ENCODE measurements at regions not wholly inside any gene's neighbourhood (a gene's known extent, or its start where the extent isn't known, plus 50 kb on each side); places are given as distances from the start of the nearest gene placed in this dataset.

DNA sequence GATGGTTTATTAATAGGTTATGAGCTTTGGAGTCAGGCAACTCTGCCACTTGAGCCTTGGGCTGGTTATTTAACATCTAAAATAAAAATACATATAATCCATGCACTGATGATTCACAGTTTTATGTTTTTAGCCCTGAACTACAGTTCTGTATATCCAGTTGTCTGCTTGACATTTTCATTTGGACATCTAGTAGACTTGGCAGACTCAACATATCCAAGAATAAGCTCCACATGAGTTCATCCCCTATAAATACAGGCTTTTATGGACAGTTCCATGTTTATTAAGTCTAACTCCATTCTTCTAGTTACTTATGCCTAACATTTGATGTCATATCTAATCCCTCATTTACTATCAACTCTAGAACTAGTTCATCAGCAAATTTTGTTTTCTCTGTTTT is 174.2 kb downstream of the KIF2B start:
- TF ChIP-seq, protein P1, sequence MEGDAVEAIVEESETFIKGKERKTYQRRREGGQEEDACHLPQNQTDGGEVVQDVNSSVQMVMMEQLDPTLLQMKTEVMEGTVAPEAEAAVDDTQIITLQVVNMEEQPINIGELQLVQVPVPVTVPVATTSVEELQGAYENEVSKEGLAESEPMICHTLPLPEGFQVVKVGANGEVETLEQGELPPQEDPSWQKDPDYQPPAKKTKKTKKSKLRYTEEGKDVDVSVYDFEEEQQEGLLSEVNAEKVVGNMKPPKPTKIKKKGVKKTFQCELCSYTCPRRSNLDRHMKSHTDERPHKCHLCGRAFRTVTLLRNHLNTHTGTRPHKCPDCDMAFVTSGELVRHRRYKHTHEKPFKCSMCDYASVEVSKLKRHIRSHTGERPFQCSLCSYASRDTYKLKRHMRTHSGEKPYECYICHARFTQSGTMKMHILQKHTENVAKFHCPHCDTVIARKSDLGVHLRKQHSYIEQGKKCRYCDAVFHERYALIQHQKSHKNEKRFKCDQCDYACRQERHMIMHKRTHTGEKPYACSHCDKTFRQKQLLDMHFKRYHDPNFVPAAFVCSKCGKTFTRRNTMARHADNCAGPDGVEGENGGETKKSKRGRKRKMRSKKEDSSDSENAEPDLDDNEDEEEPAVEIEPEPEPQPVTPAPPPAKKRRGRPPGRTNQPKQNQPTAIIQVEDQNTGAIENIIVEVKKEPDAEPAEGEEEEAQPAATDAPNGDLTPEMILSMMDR (IDR thresholded peaks at IDR 0.05) = no peak
- TF ChIP-seq POLR2A (IDR thresholded peaks at IDR 0.05) = no peak

Data from heart left ventricle (tissue), 13 donors.